ENCODE measurements at regions not wholly inside any gene's neighbourhood (a gene's known extent, or its start where the extent isn't known, plus 50 kb on each side); places are given as distances from the start of the nearest gene placed in this dataset.

DNA sequence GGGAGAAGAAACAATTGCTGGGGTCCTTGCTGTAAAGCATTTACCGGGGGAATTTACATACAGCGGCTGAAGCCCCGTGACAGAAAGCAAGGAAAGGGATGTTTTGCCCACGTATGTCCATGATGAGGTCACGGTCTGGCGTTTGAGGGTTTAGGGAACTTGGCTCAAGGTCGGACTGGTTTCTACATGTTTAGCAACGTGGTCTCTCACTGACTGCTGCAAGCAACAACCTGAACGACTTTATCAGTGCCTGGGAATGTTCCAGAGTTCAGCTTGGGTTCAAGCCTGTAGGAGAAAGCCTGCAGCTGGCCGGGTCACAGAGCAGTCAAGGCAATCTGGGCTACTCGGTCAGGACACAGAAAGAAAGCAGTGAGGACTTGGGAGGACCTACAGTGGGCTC, 323.3 kb downstream of the AJAP1 start:
- H3K4me3 Mint-ChIP-seq, result no peak overlapping the region

GRCh38 chr1:4976859-4977440, 322.5 kb downstream of the AJAP1 start:
- Mint-ChIP-seq H3K27ac (no peak overlapping the region), H3K27me3 (ENCODE audit: low read depth in 3 of 3) (peaks cover 0 to 4% (median 2%) of the 10 kb centered on the region in 3 donors), H3K4me3 (no peak overlapping the region), H3K4me1 (no peaks in the 10 kb centered on the region), H3K9me3 (peaks cover 2 to 8% (median 4%) of the 10 kb centered on the region in 7 donors), H3K36me3 (no peaks in the 10 kb centered on the region)
- no peaks in the 10 kb centered on the region for H4K20me1 ChIP-seq (ENCODE audit: insufficient read depth, low read length)
- no peaks in the 10 kb centered on the region for H3K4me1 ChIP-seq (ENCODE audit: control insufficient read depth in 1 of 2, insufficient read depth in 2 of 2, low read length in 2 of 2)
- TF ChIP-seq, protein P1, sequence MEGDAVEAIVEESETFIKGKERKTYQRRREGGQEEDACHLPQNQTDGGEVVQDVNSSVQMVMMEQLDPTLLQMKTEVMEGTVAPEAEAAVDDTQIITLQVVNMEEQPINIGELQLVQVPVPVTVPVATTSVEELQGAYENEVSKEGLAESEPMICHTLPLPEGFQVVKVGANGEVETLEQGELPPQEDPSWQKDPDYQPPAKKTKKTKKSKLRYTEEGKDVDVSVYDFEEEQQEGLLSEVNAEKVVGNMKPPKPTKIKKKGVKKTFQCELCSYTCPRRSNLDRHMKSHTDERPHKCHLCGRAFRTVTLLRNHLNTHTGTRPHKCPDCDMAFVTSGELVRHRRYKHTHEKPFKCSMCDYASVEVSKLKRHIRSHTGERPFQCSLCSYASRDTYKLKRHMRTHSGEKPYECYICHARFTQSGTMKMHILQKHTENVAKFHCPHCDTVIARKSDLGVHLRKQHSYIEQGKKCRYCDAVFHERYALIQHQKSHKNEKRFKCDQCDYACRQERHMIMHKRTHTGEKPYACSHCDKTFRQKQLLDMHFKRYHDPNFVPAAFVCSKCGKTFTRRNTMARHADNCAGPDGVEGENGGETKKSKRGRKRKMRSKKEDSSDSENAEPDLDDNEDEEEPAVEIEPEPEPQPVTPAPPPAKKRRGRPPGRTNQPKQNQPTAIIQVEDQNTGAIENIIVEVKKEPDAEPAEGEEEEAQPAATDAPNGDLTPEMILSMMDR (IDR thresholded peaks at IDR 0.05), result no peak
- H3K27me3 ChIP-seq (ENCODE audit: control insufficient read depth in 2 of 2, insufficient read depth in 2 of 2, low read length in 2 of 2), result no peaks in the 10 kb centered on the region
- no peak for DNase-seq
- H2AFZ ChIP-seq (ENCODE audit: insufficient read depth, low read depth, low read length, poor library complexity, severe bottlenecking), result no peak overlapping the region
- no peaks in the 10 kb centered on the region for H3K9me3 ChIP-seq (replicated peaks in 1 of 2; ENCODE audit: control insufficient read depth in 1 of 2, insufficient read depth in 1 of 2, low read length in 2 of 2)
- intact Hi-C loops (cut with micrococcal nuclease), result no loop called here
- no peak overlapping the region for H3K27ac ChIP-seq (ENCODE audit: low read depth in 1 of 2, low read length in 2 of 2)
- no peak overlapping the region for H3K9ac ChIP-seq (ENCODE audit: insufficient read depth, low read length, poor library complexity, severe bottlenecking)
- H3K4me2 ChIP-seq (replicated peaks; ENCODE audit: extremely low read depth, low read length, poor library complexity, severe bottlenecking), result no peak overlapping the region
- no peak overlapping the region for H3K4me3 ChIP-seq (replicated peaks in 1 of 3; ENCODE audit: low read depth in 2 of 3, low read length in 3 of 3)
- 80% methylated on average over 2 of the region's 15 CpGs for WGBS (ENCODE audit: insufficient coverage)
- H3K79me2 ChIP-seq (ENCODE audit: insufficient read depth, low read length), result no peaks in the 10 kb centered on the region
- no peaks in the 10 kb centered on the region for H3K36me3 ChIP-seq (replicated peaks in 1 of 2; ENCODE audit: control insufficient read depth in 1 of 2, insufficient read depth in 2 of 2, low read length in 2 of 2)

More for the DNA sequence above, 323.3 kb downstream of the AJAP1 start:
- H3K36me3 Mint-ChIP-seq, result no peaks in the 10 kb centered on the region
- no peak overlapping the region for H3K4me3 ChIP-seq (replicated peaks in 1 of 3; ENCODE audit: low read depth in 2 of 3, low read length in 3 of 3)
- H3K9ac ChIP-seq (ENCODE audit: insufficient read depth, low read length, poor library complexity, severe bottlenecking), result no peak overlapping the region
- no peak overlapping the region for H3K27ac Mint-ChIP-seq
- no peaks in the 10 kb centered on the region for H4K20me1 ChIP-seq (ENCODE audit: insufficient read depth, low read length)
- H2AFZ ChIP-seq (ENCODE audit: insufficient read depth, low read depth, low read length, poor library complexity, severe bottlenecking), result no peak overlapping the region
- H3K79me2 ChIP-seq (ENCODE audit: insufficient read depth, low read length), result no peaks in the 10 kb centered on the region
- 64% methylated on average over 10 of the region's 11 CpGs for WGBS (ENCODE audit: insufficient coverage)
- peaks cover 0 to 4% (median 2%) of the 10 kb centered on the region in 3 donors for H3K27me3 Mint-ChIP-seq (ENCODE audit: low read depth in 3 of 3)
- TF ChIP-seq, protein P1 (IDR thresholded peaks at IDR 0.05), result no peak
- no peak for DNase-seq
- H3K9me3 ChIP-seq (replicated peaks in 1 of 2; ENCODE audit: control insufficient read depth in 1 of 2, insufficient read depth in 1 of 2, low read length in 2 of 2), result no peaks in the 10 kb centered on the region
- H3K4me1 Mint-ChIP-seq, result no peaks in the 10 kb centered on the region
- no peak overlapping the region for H3K4me2 ChIP-seq (replicated peaks; ENCODE audit: extremely low read depth, low read length, poor library complexity, severe bottlenecking)
- no peaks in the 10 kb centered on the region for H3K4me1 ChIP-seq (ENCODE audit: control insufficient read depth in 1 of 2, insufficient read depth in 2 of 2, low read length in 2 of 2)
- no peaks in the 10 kb centered on the region for H3K36me3 ChIP-seq (replicated peaks in 1 of 2; ENCODE audit: control insufficient read depth in 1 of 2, insufficient read depth in 2 of 2, low read length in 2 of 2)
- no peaks in the 10 kb centered on the region for H3K27me3 ChIP-seq (ENCODE audit: control insufficient read depth in 2 of 2, insufficient read depth in 2 of 2, low read length in 2 of 2)
- H3K27ac ChIP-seq (ENCODE audit: low read depth in 1 of 2, low read length in 2 of 2), result no peak overlapping the region
- intact Hi-C loops (cut with micrococcal nuclease), result no loop called here
- H3K9me3 Mint-ChIP-seq, result peaks cover 0 to 8% (median 4%) of the 10 kb centered on the region in 7 donors
